Upper lobe of left lung (tissue), 6 donors: ENCODE measurements at regions not wholly inside any gene's neighbourhood (a gene's known extent, or its start where the extent isn't known, plus 50 kb on each side); places are given as distances from the start of the nearest gene placed in this dataset.

ENCODE experiments used
- ATAC-seq, 2 donors: fragments of 200-7000 bp; cut with Tn5 transposase; one replicate each; pipeline ENCODE4 v1.9.1; 2022; ENCODE audit warnings: mild to moderate bottlenecking in 2 of 2, moderate library complexity in 2 of 2; ENCODE audit not compliant: low FRiP score in 2 of 2
- DNase-seq, 2 donors: peaks; one replicate each; pipeline ENCODE4 v3.0.0-alpha.2; 2019 to 2020
- H3K27ac ChIP-seq, 4 donors: fragments of 200-600 bp; sonication (generic); one replicate each; pipeline ENCODE4 v1.5.1; 2016 to 2019
- H3K27me3 ChIP-seq, 4 donors: fragments of 200-600 bp; sonication (generic); one replicate each; pipeline ENCODE4 v1.5.1; 2017 to 2019
- H3K36me3 ChIP-seq, 4 donors: fragments of 200-600 bp; sonication (generic); one replicate each; pipeline ENCODE4 v1.5.1; 2016 to 2019
- H3K4me1 ChIP-seq, 4 donors: fragments of 200-600 bp; sonication (generic); one replicate each; pipeline ENCODE4 v1.5.1; 2018 to 2019
- H3K4me3 ChIP-seq, 4 donors: fragments of 200-600 bp; sonication (generic); one replicate each; pipeline ENCODE4 v1.5.1; 2017 to 2019; ENCODE audit warnings: mild to moderate bottlenecking in 2 of 4, moderate library complexity in 1 of 4
- H3K9me3 ChIP-seq, 4 donors: fragments of 200-600 bp; sonication (generic); one replicate each; pipeline ENCODE4 v1.5.1; 2018 to 2019
- EP300 ChIP-seq, 4 donors: sonication (generic); formaldehyde crosslinking; IDR thresholded peaks; one replicate each; pipeline ENCODE4 v1.5.1; 2017; ENCODE audit warnings: antibody characterized with exemption in 4 of 4, control low read depth in 2 of 4
- POLR2A ChIP-seq, 4 donors: fragments of 450-650 bp; IDR thresholded peaks; one replicate each; pipeline ENCODE4 v1.5.1; 2016 to 2017; ENCODE audit warnings: antibody characterized with exemption in 4 of 4, mild to moderate bottlenecking in 2 of 4
- POLR2AphosphoS5 ChIP-seq, 2 donors: sonication (generic); formaldehyde crosslinking; IDR thresholded peaks; one replicate each; pipeline ENCODE4 v1.5.1; 2017; ENCODE audit warnings: antibody characterized with exemption in 2 of 2
- WGBS, 2 donors: methylation state at CpG; one replicate each; pipeline ENCODE4 v1.1.5; 2017 to 2018; 5-methylcytosine and 5-hydroxymethylcytosine counted together
- TF ChIP-seq, protein P1 (sequence below), 6 experiments: fragments of 450-650 bp in 4 of 6; fragments of 200-600 bp in 2 of 6; sonication (generic) in 2 of 6; IDR thresholded peaks; one replicate each; pipeline ENCODE4 v1.5.1; 2016 to 2019; ENCODE audit warnings: antibody characterized with exemption in 6 of 6
- donor health status: DM: no; HTN: no; CAD: no; lungs with moderate emphysema.
- donor health status: DM: no; HTN: yes; CAD: no; lungs with severe emphysema.

- Histone ChIP-seq H3K27ac (no peak overlapping the region), H3K4me3 (no peak overlapping the region), H3K9me3 (no peaks in the 10 kb centered on the region), H3K36me3 (no peaks in the 10 kb centered on the region), H3K4me1 (no peaks in the 10 kb centered on the region), H3K27me3 (no peaks in the 10 kb centered on the region)
- WGBS, 2 donors = 91 to 94% methylated on average over 7 to 8 of the region's 8 CpGs
- ATAC-seq = no peak
- peak in 1 of 2 donors; percentile 49 for DNase-seq
- TF ChIP-seq EP300 (IDR thresholded peaks at IDR 0.05) = no peak
These were observed 228.7 kb upstream of the DPH6 start for GRCh38 chr15:35774653-35775052.

DNA sequence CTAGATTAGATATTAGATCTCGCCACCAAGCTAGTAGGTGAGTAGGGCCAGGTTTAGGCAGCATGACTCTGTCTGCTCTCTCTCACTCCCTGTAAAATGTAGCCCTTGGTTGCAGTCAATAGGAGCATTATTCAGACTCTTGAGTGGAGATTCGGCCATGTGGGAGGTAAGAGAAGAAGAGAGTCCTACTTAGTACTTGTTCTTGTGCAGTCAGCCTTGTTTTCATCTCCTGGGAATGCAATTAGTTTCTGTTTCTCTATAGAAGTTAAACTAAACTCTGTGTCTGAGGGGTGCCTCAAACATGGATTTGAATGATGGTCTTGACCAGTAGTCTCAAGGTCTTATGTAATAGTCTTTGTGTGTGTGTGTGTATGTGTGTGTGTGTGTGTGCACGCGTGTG lies 229.5 kb upstream of the DPH6 start:
- no peaks in the 10 kb centered on the region for H3K27me3 ChIP-seq
- no peaks in the 10 kb centered on the region for H3K36me3 ChIP-seq
- DNase-seq (no peak), ATAC-seq (no peak)
- no peak overlapping the region for H3K4me3 ChIP-seq
- H3K9me3 ChIP-seq = no peaks in the 10 kb centered on the region
- no peak overlapping the region for H3K27ac ChIP-seq
- TF ChIP-seq EP300 (IDR thresholded peaks at IDR 0.05) (no peak), POLR2AphosphoS5 (IDR thresholded peaks at IDR 0.05) (no peak), POLR2A (IDR thresholded peaks at IDR 0.05) (no peak)
- TF ChIP-seq, protein P1, sequence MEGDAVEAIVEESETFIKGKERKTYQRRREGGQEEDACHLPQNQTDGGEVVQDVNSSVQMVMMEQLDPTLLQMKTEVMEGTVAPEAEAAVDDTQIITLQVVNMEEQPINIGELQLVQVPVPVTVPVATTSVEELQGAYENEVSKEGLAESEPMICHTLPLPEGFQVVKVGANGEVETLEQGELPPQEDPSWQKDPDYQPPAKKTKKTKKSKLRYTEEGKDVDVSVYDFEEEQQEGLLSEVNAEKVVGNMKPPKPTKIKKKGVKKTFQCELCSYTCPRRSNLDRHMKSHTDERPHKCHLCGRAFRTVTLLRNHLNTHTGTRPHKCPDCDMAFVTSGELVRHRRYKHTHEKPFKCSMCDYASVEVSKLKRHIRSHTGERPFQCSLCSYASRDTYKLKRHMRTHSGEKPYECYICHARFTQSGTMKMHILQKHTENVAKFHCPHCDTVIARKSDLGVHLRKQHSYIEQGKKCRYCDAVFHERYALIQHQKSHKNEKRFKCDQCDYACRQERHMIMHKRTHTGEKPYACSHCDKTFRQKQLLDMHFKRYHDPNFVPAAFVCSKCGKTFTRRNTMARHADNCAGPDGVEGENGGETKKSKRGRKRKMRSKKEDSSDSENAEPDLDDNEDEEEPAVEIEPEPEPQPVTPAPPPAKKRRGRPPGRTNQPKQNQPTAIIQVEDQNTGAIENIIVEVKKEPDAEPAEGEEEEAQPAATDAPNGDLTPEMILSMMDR (IDR thresholded peaks at IDR 0.05) = no peak
- 92 to 97% methylated on average over 4 of the region's 4 CpGs for WGBS, 2 donors
- H3K4me1 ChIP-seq = no peaks in the 10 kb centered on the region

DNA sequence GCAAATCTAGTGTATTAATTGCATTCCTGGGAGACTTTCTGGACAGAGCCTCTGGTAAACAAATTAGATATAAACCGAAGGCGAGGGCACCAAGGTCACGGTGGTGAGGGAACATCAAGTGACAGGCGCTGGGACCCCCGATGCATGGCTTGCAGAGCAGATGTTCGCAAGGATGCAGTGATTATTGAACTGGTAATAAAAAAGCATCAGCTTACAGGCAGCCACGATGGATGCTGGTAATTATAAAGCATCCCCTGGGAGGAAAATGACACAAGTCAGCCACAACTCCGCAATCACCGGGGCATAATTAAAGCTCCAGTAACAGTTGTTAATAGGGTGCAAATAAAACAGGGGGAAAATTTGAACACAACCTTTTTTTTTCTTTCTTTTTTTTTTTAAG lies 231.1 kb upstream of the DPH6 start:
- Histone ChIP-seq H3K9me3 (no peaks in the 10 kb centered on the region), H3K4me1 (no peaks in the 10 kb centered on the region), H3K4me3 (no peak overlapping the region), H3K36me3 (no peaks in the 10 kb centered on the region), H3K27me3 (no peaks in the 10 kb centered on the region), H3K27ac (no peak overlapping the region)
- TF ChIP-seq POLR2A (IDR thresholded peaks at IDR 0.05) = no peak
- TF ChIP-seq, protein P1 (IDR thresholded peaks at IDR 0.05) = no peak
- no peak for TF ChIP-seq EP300 (IDR thresholded peaks at IDR 0.05)
- no peak for TF ChIP-seq POLR2AphosphoS5 (IDR thresholded peaks at IDR 0.05)
- ATAC-seq (no peak), DNase-seq (no peak)
- 84% methylated on average over 9 of the region's 9 CpGs for WGBS, 2 donors

DNA sequence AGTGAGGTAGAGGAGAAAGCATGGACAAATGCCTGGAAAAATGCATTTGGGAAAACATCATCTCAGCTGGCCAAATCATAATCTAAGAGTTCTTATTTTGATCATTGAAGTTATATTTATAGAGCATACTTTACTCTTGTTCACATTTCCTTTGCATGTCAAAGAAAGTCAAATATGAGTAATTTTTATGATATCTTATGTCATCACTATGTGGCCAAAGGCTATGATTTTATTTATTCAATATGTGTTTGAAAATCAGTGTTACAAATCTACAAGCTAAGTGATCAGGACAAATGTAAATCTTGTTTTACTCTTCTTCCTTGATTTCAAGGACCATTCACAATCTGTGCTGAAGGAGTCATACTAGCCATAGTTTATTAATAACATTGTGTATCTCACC lies 237.2 kb upstream of the DPH6 start:
- no peak for TF ChIP-seq POLR2A (IDR thresholded peaks at IDR 0.05)
- TF ChIP-seq, protein P1 (IDR thresholded peaks at IDR 0.05) = no peak
- no peak for TF ChIP-seq EP300 (IDR thresholded peaks at IDR 0.05)
- TF ChIP-seq POLR2AphosphoS5 (IDR thresholded peaks at IDR 0.05) = no peak
- H3K27ac ChIP-seq = no peak overlapping the region
- no peaks in the 10 kb centered on the region for H3K4me1 ChIP-seq
- H3K4me3 ChIP-seq = no peak overlapping the region
- no peaks in the 10 kb centered on the region for H3K36me3 ChIP-seq
- no peaks in the 10 kb centered on the region for H3K9me3 ChIP-seq
- DNase-seq (no peak), ATAC-seq (no peak)
- no peaks in the 10 kb centered on the region for H3K27me3 ChIP-seq

GRCh38 chr15:35784745-35785144 lies 238.8 kb upstream of the DPH6 start:
- TF ChIP-seq POLR2A (IDR thresholded peaks at IDR 0.05) (no peak), EP300 (IDR thresholded peaks at IDR 0.05) (no peak), POLR2AphosphoS5 (IDR thresholded peaks at IDR 0.05) (no peak)
- TF ChIP-seq, protein P1 (IDR thresholded peaks at IDR 0.05) = no peak
- H3K27ac ChIP-seq = no peak overlapping the region
- no peaks in the 10 kb centered on the region for H3K27me3 ChIP-seq
- no peaks in the 10 kb centered on the region for H3K36me3 ChIP-seq
- no peaks in the 10 kb centered on the region for H3K4me1 ChIP-seq
- no peaks in the 10 kb centered on the region for H3K9me3 ChIP-seq
- 51 to 66% methylated on average over 2 of the region's 2 CpGs for WGBS, 2 donors
- ATAC-seq (no peak), DNase-seq (no peak)
- no peak overlapping the region for H3K4me3 ChIP-seq
